Suprapubic skin (tissue), 4 donors: ENCODE measurements at regions not wholly inside any gene's neighbourhood (a gene's known extent, or its start where the extent isn't known, plus 50 kb on each side); places are given as distances from the start of the nearest gene placed in this dataset.

ENCODE experiments used
- DNase-seq, 2 donors: peaks; one replicate each; pipeline ENCODE4 v3.0.0-alpha.2; 2019; ENCODE audit warnings: low spot score in 2 of 2
- H3K27ac ChIP-seq: fragments of 200-600 bp; sonication (generic); one replicate; pipeline ENCODE4 v1.5.1; 2019
- H3K27me3 ChIP-seq: fragments of 200-600 bp; sonication (generic); one replicate; pipeline ENCODE4 v1.5.1; 2019
- H3K36me3 ChIP-seq: fragments of 200-600 bp; sonication (generic); one replicate; pipeline ENCODE4 v1.5.1; 2019
- H3K4me1 ChIP-seq: fragments of 200-600 bp; sonication (generic); one replicate; pipeline ENCODE4 v1.5.1; 2019
- H3K4me3 ChIP-seq: fragments of 200-600 bp; sonication (generic); one replicate; pipeline ENCODE4 v1.5.1; 2019; ENCODE audit warnings: mild to moderate bottlenecking
- H3K9me3 ChIP-seq: fragments of 200-600 bp; sonication (generic); one replicate; pipeline ENCODE4 v1.5.1; 2019
- EP300 ChIP-seq: sonication (generic); formaldehyde crosslinking; IDR thresholded peaks from one replicate; pipeline ENCODE4 v1.6.1; 2017; ENCODE audit warnings: antibody characterized with exemption
- POLR2A ChIP-seq, 2 donors: fragments of 450-650 bp; IDR thresholded peaks; one replicate each; pipeline ENCODE4 v1.6.1; 2017; ENCODE audit warnings: antibody characterized with exemption in 2 of 2, mild to moderate bottlenecking in 2 of 2, moderate library complexity in 2 of 2
- POLR2AphosphoS5 ChIP-seq, 3 donors: sonication (generic); formaldehyde crosslinking; IDR thresholded peaks; one replicate each; pipeline ENCODE4 v1.6.1; 2017; ENCODE audit warnings: antibody characterized with exemption in 3 of 3
- WGBS: methylation state at CpG from one replicate; pipeline ENCODE4 v1.1.5; 2018; 5-methylcytosine and 5-hydroxymethylcytosine counted together
- TF ChIP-seq, protein P1 (sequence below), 2 donors: fragments of 200-600 bp in 1 of 2; fragments of 450-650 bp in 1 of 2; sonication (generic) in 1 of 2; IDR thresholded peaks; one replicate each; pipeline ENCODE4 v1.5.1; 2016 to 2019; ENCODE audit warnings: antibody characterized with exemption in 2 of 2, mild to moderate bottlenecking in 1 of 2, moderate library complexity in 1 of 2

DNA sequence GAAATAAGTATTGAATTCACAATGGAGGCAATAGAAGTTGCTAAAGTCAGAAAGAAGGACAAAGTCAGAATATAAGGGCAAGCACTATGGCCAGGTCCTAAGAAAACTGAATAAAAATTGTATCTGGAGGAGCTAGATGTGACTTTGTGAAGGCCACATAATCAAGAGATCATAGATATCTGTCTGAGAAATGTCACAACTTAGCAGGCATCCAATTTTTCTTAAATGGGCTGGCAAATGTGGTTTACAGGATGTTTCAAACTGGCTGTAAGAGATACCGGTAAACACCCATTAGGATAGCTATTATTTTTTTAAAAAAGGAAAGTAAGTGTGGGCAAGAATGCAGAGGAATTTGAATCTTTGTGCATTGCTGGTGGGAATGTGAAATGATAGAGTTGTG lies 303.1 kb upstream of the CHORDC1 start:
- H3K36me3 ChIP-seq = no peaks in the 10 kb centered on the region
- no peaks in the 10 kb centered on the region for H3K9me3 ChIP-seq
- WGBS = 92% methylated on average over 1 of the region's 1 CpG

DNA sequence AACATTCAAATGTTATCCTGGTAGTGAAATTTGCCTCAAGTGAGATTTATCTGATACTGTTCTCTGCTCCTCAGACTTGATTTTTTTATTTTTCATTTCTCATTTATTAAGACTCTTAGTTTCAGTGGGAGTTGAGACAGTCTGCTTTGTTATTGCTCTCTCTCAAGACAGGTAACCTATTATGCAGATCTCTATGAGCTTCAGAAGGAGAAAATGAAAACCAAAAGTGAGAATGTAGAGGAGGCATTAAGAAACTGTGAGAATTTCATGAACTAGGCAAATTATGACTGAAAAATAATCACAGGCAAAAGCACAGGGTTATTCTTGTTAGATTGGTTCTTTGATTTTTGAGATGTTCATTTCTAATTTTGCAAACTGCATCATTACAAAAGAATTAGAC lies 290.0 kb upstream of the CHORDC1 start:
- Histone ChIP-seq H3K27ac (no peak overlapping the region), H3K4me1 (no peaks in the 10 kb centered on the region), H3K36me3 (no peaks in the 10 kb centered on the region), H3K4me3 (no peak overlapping the region), H3K27me3 (no peaks in the 10 kb centered on the region), H3K9me3 (no peaks in the 10 kb centered on the region)
- no peak for DNase-seq
- TF ChIP-seq, protein P1, sequence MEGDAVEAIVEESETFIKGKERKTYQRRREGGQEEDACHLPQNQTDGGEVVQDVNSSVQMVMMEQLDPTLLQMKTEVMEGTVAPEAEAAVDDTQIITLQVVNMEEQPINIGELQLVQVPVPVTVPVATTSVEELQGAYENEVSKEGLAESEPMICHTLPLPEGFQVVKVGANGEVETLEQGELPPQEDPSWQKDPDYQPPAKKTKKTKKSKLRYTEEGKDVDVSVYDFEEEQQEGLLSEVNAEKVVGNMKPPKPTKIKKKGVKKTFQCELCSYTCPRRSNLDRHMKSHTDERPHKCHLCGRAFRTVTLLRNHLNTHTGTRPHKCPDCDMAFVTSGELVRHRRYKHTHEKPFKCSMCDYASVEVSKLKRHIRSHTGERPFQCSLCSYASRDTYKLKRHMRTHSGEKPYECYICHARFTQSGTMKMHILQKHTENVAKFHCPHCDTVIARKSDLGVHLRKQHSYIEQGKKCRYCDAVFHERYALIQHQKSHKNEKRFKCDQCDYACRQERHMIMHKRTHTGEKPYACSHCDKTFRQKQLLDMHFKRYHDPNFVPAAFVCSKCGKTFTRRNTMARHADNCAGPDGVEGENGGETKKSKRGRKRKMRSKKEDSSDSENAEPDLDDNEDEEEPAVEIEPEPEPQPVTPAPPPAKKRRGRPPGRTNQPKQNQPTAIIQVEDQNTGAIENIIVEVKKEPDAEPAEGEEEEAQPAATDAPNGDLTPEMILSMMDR (IDR thresholded peaks at IDR 0.05) = no peak
- TF ChIP-seq POLR2AphosphoS5 (IDR thresholded peaks at IDR 0.05) (no peak), POLR2A (IDR thresholded peaks at IDR 0.05) (no peak), EP300 (no peak)

More for the DNA sequence above, 303.1 kb upstream of the CHORDC1 start:
- TF ChIP-seq POLR2A (IDR thresholded peaks at IDR 0.05) (no peak), EP300 (no peak)
- no peaks in the 10 kb centered on the region for H3K4me1 ChIP-seq
- H3K27me3 ChIP-seq = no peaks in the 10 kb centered on the region
- no peak for DNase-seq
- no peak overlapping the region for H3K27ac ChIP-seq
- H3K4me3 ChIP-seq = no peak overlapping the region

DNA sequence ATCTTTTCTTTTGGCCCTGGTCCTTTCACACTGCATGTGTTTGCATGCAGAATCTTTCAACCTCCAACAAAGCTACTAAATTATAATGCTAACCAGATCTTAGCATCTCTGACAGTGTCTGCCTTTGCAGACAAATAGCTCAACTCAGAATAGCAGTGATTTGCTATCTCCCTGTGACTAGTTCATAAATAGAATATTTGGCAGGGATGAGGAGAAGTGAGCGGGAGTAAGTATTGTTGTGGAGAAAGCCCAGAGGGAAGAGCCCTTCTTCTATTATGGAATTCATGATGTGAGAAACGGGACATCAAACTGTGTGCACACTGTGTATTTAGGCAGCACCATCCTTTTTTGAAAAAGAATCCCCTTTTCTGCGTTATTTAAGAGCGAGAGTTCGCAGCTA lies 288.0 kb upstream of the CHORDC1 start:
- TF ChIP-seq EP300 (no peak), POLR2A (IDR thresholded peaks at IDR 0.05) (no peak), POLR2AphosphoS5 (IDR thresholded peaks at IDR 0.05) (no peak)
- TF ChIP-seq, protein P1 (IDR thresholded peaks at IDR 0.05) = no peak
- Histone ChIP-seq H3K27me3 (no peaks in the 10 kb centered on the region), H3K27ac (no peak overlapping the region), H3K9me3 (no peaks in the 10 kb centered on the region), H3K4me3 (no peak overlapping the region), H3K36me3 (no peaks in the 10 kb centered on the region), H3K4me1 (no peaks in the 10 kb centered on the region)
- no peak for DNase-seq
- 73% methylated on average over 5 of the region's 5 CpGs for WGBS

- 84% methylated on average over 5 of the region's 5 CpGs for WGBS
- Histone ChIP-seq H3K36me3 (no peaks in the 10 kb centered on the region), H3K9me3 (peaks cover 5% of the 10 kb centered on the region), H3K27ac (no peak overlapping the region), H3K4me3 (no peak overlapping the region), H3K27me3 (no peaks in the 10 kb centered on the region), H3K4me1 (no peaks in the 10 kb centered on the region)
- TF ChIP-seq POLR2AphosphoS5 (IDR thresholded peaks at IDR 0.05) (no peak), POLR2A (IDR thresholded peaks at IDR 0.05) (no peak), EP300 (no peak)
- TF ChIP-seq, protein P1 (IDR thresholded peaks at IDR 0.05) = no peak
- DNase-seq = no peak
Measured at GRCh38 chr11:90500922-90501568, 278.2 kb upstream of the CHORDC1 start.

DNA sequence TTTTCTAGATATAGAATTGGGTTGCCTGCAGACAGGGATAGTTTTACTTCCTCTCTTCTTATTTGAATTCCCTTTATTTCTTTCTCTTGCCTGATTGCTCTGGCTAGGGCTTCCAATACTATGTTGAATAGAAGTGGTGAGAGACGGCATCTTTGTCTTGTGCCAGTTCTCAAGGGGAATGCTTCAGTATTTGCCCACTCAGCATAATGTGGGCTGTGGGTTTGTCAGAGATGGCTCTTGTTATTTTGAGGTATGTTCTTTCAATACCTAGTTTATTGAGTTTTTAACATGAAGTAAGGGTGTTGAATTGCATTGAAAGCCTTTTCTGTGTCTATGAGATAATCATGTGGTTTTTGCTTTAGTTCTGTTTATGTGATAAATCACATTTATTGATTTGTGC lies 273.9 kb upstream of the CHORDC1 start:
- Histone ChIP-seq H3K27ac (no peak overlapping the region), H3K36me3 (no peaks in the 10 kb centered on the region), H3K27me3 (no peaks in the 10 kb centered on the region), H3K9me3 (peaks cover 5% of the 10 kb centered on the region), H3K4me1 (no peaks in the 10 kb centered on the region), H3K4me3 (no peak overlapping the region)
- WGBS = 100% methylated on average over 1 of the region's 1 CpG
- TF ChIP-seq, protein P1 (IDR thresholded peaks at IDR 0.05) = no peak
- TF ChIP-seq POLR2A (IDR thresholded peaks at IDR 0.05) (no peak), POLR2AphosphoS5 (IDR thresholded peaks at IDR 0.05) (no peak), EP300 (no peak)
- no peak for DNase-seq

DNA sequence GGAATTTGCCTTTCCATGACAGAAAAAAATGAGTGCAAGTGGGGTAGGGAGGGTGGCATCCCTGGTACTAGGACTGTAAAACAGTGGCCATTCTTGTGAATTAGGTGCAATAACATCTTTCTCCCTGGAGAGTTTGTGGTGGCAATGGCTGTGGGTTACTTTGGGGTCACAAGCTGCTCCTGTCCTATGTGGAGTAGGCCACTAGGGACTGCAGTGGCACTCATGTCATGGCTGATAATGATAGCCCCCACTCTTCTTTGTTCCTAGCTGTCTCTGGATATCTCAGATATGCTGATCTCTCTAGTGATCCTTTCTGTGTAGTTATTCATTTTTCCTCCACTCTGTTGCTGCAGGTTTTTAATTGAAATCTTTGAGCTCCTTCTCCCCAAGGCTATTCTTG lies 270.5 kb upstream of the CHORDC1 start:
- Histone ChIP-seq H3K4me1 (no peaks in the 10 kb centered on the region), H3K36me3 (no peaks in the 10 kb centered on the region), H3K4me3 (no peak overlapping the region), H3K27ac (no peak overlapping the region), H3K9me3 (peaks cover 5% of the 10 kb centered on the region), H3K27me3 (no peaks in the 10 kb centered on the region)
- TF ChIP-seq, protein P1 (IDR thresholded peaks at IDR 0.05) = no peak
- TF ChIP-seq POLR2A (IDR thresholded peaks at IDR 0.05) (no peak), EP300 (no peak), POLR2AphosphoS5 (IDR thresholded peaks at IDR 0.05) (no peak)
- no peak for DNase-seq
